ENCODE measurements at regions not wholly inside any gene's neighbourhood (a gene's known extent, or its start where the extent isn't known, plus 50 kb on each side); places are given as distances from the start of the nearest gene placed in this dataset.
"Not testable (repeated sequence)": the region's sequence is repeated elsewhere in the genome, so short reads cannot be mapped to it uniquely, and the experiment has no call there.

GRCh38 chr12:62010331-62010906, 249.8 kb upstream of the USP15 start:
- TF ChIP-seq POLR2A, POLR2AphosphoS5 (IDR thresholded peaks at IDR 0.05; ENCODE audit: low read depth, low read length): not testable (repeated sequence)
